SK-N-SH treated with all-trans-retinoic acid at 6 μM for 48 hours (cell line): ENCODE measurements at regions not wholly inside any gene's neighbourhood (a gene's known extent, or its start where the extent isn't known, plus 50 kb on each side); places are given as distances from the start of the nearest gene placed in this dataset.

ENCODE experiments used
- ARNTL ChIP-seq: fragments of 450-650 bp; formaldehyde crosslinking; IDR thresholded peaks from 2 replicates; pipeline ENCODE4 v1.5.0; 2020; ENCODE audit warnings: low read depth, mild to moderate bottlenecking, moderate library complexity, borderline replicate concordance
- CREB5 ChIP-seq: fragments of 250-450 bp; sonication (Bioruptor Pico); IDR thresholded peaks from 2 replicates; pipeline ENCODE4 v1.5.1; 2020; ENCODE audit warnings: low read depth, mild to moderate bottlenecking, moderate library complexity
- CSRNP3 ChIP-seq: fragments of 250-450 bp; sonication (Bioruptor Pico); IDR thresholded peaks from 2 replicates; pipeline ENCODE4 v1.5.1; 2021; ENCODE audit warnings: mild to moderate bottlenecking, moderate library complexity
- GLIS3 ChIP-seq: fragments of 250-450 bp; sonication (Bioruptor Pico); IDR thresholded peaks from 2 replicates; pipeline ENCODE4 v1.5.0; 2020; ENCODE audit warnings: mild to moderate bottlenecking, moderate library complexity
- ISL1 ChIP-seq: fragments of 250-450 bp; sonication (Bioruptor Pico); IDR thresholded peaks from 2 replicates; pipeline ENCODE4 v2.1.2; 2022; ENCODE audit warnings: mild to moderate bottlenecking, moderate library complexity
- OSR1 ChIP-seq: fragments of 250-450 bp; sonication (Bioruptor Pico); IDR thresholded peaks from 2 replicates; pipeline ENCODE4 v1.8.0; 2022; ENCODE audit warnings: moderate library complexity, mild to moderate bottlenecking, inconsistent platforms
- PATZ1 ChIP-seq: fragments of 250-450 bp; sonication (Bioruptor Pico); IDR thresholded peaks from 2 replicates; pipeline ENCODE4 v1.8.0; 2020; ENCODE audit warnings: mild to moderate bottlenecking, moderate library complexity, borderline replicate concordance
- PPARA ChIP-seq: fragments of 250-450 bp; sonication (Bioruptor Pico); IDR thresholded peaks from 2 replicates; pipeline ENCODE4 v1.5.0; 2020; ENCODE audit warnings: mild to moderate bottlenecking, borderline replicate concordance
- RARB ChIP-seq: fragments of 250-450 bp; sonication (Bioruptor Pico); IDR thresholded peaks from 2 replicates; pipeline ENCODE4 v1.8.0; 2021; ENCODE audit warnings: mild to moderate bottlenecking, moderate library complexity
- TCF4 ChIP-seq: fragments of 250-450 bp; sonication (Bioruptor Pico); IDR thresholded peaks from 2 replicates; pipeline ENCODE4 v1.8.0; 2021; ENCODE audit warnings: mild to moderate bottlenecking, moderate library complexity, borderline replicate concordance
- ZC3H10 ChIP-seq: fragments of 250-450 bp; sonication (Bioruptor Pico); IDR thresholded peaks from 2 replicates; pipeline ENCODE4 v1.5.1; 2021; ENCODE audit warnings: mild to moderate bottlenecking, moderate library complexity
- ZFP3 ChIP-seq: fragments of 250-450 bp; sonication (Bioruptor Pico); IDR thresholded peaks from 2 replicates; pipeline ENCODE4 v1.5.0; 2020; ENCODE audit warnings: mild to moderate bottlenecking, moderate library complexity
- ZNF565 ChIP-seq: fragments of 450-650 bp; formaldehyde crosslinking; conservative IDR thresholded peaks from 2 replicates; pipeline ENCODE4 v1.5.0; 2020; ENCODE audit warnings: low read depth, mild to moderate bottlenecking, moderate library complexity
- ZNF8 ChIP-seq: fragments of 450-650 bp; formaldehyde crosslinking; IDR thresholded peaks from 2 replicates; pipeline ENCODE4 v1.5.0; 2020; ENCODE audit warnings: mild to moderate bottlenecking, moderate library complexity

- TF ChIP-seq ZNF565 (CRISPR knock-in tag), result no peak
- no peak for TF ChIP-seq CSRNP3 (CRISPR knock-in tag)
- TF ChIP-seq ARNTL, result no peak
- TF ChIP-seq OSR1, result no peak
- TF ChIP-seq CREB5, result no peak
- TF ChIP-seq TCF4 (CRISPR knock-in tag), result no peak
- TF ChIP-seq PATZ1 (CRISPR knock-in tag), result no peak
- no peak for TF ChIP-seq ZC3H10 (CRISPR knock-in tag)
- no peak for TF ChIP-seq PPARA
- no peak for TF ChIP-seq ZNF8 (CRISPR knock-in tag)
- no peak for TF ChIP-seq GLIS3 (CRISPR knock-in tag)
- no peak for TF ChIP-seq RARB
- TF ChIP-seq ZFP3, result no peak
- no peak for TF ChIP-seq ISL1
Observed at GRCh38 chr11:97414801-97415200, 1025.0 kb downstream of the JRKL start.
